ENCODE measurements at regions not wholly inside any gene's neighbourhood (a gene's known extent, or its start where the extent isn't known, plus 50 kb on each side); places are given as distances from the start of the nearest gene placed in this dataset.

- TF ChIP-seq CTCF (IDR thresholded peaks at IDR 0.05; ENCODE audit: low read depth, low read length), result no peak
- TF ChIP-seq EZH2phosphoT487 (IDR thresholded peaks at IDR 0.05; ENCODE audit: low read depth), result no peak
Measured at GRCh38 chr16:13437413-13437795, 482.6 kb upstream of the ERCC4 start.

Measured in OCI-LY3 (cell line).